Common myeloid progenitor, CD34-positive (primary cell): ENCODE measurements at regions not wholly inside any gene's neighbourhood (a gene's known extent, or its start where the extent isn't known, plus 50 kb on each side); places are given as distances from the start of the nearest gene placed in this dataset.

Experiments used
- CTCF ChIA-PET: fragments of 350-600 bp; sonication (Branson Sonifier 250); formaldehyde crosslinking; loops from one replicate; lab custom pipeline; 2021; ENCODE audit warnings: antibody characterized with exemption; lab: Charles Lee
- POLR2A ChIA-PET: fragments of 350-600 bp; sonication (Branson Sonifier 250); formaldehyde crosslinking; loops from one replicate; lab custom pipeline; 2021; ENCODE audit warnings: antibody characterized with exemption; lab: Charles Lee
- DNase-seq, 3 donors: peaks; one replicate each; pipeline versions ENCODE4 v3.0.0 to v3.0.0-alpha.2; 2013
- H3K27ac ChIP-seq, 2 experiments: 1 replicate in 1 of 2; 2 replicates in 1 of 2; pipeline ENCODE4 v1.7.0; 2013; ENCODE audit warnings: inconsistent platforms in 2 of 2, low read length in 2 of 2, mild to moderate bottlenecking in 2 of 2, low read depth in 1 of 2, moderate library complexity in 1 of 2; ENCODE audit not compliant: severe bottlenecking in 2 of 2, insufficient read depth in 1 of 2, poor library complexity in 1 of 2
- H3K27me3 ChIP-seq, 5 experiments: replicated peaks in 2 of 5; 1 replicate in 3 of 5; 2 replicates in 2 of 5; pipeline versions ENCODE4 v1.6.1 to v1.7.0; 2013; ENCODE audit warnings: low read length in 4 of 5, mild to moderate bottlenecking in 2 of 5, moderate library complexity in 2 of 5, inconsistent platforms in 1 of 5; ENCODE audit not compliant: insufficient read depth in 5 of 5, control insufficient read depth in 4 of 5
- H3K36me3 ChIP-seq, 4 experiments: 1 replicate in 2 of 4; 2 replicates in 2 of 4; pipeline versions ENCODE4 v1.6.1 to v1.7.0; 2013; ENCODE audit warnings: low read length in 3 of 4, control low read depth in 1 of 4, mild to moderate bottlenecking in 1 of 4; ENCODE audit not compliant: control insufficient read depth in 4 of 4, insufficient read depth in 4 of 4
- H3K4me1 ChIP-seq, 4 experiments: 1 replicate in 3 of 4; 2 replicates in 1 of 4; pipeline versions ENCODE4 v1.6.1 to v1.7.1; 2013; ENCODE audit warnings: low read length in 3 of 4, mild to moderate bottlenecking in 3 of 4, control low read depth in 1 of 4, inconsistent platforms in 1 of 4, moderate library complexity in 1 of 4; ENCODE audit not compliant: control insufficient read depth in 4 of 4, insufficient read depth in 4 of 4; ENCODE audit errors: control extremely low read depth in 1 of 4
- H3K4me3 ChIP-seq, 7 experiments: 1 replicate in 4 of 7; 2 replicates in 3 of 7; pipeline versions ENCODE4 v1.5.1 to v1.7.0; 2013; ENCODE audit warnings: mild to moderate bottlenecking in 7 of 7, low read length in 6 of 7, moderate library complexity in 6 of 7, inconsistent platforms in 2 of 7, low read depth in 2 of 7, control low read depth in 1 of 7; ENCODE audit not compliant: insufficient read depth in 4 of 7, control insufficient read depth in 1 of 7; ENCODE audit errors: extremely low read depth in 1 of 7
- H3K9me3 ChIP-seq, 5 experiments: 1 replicate in 4 of 5; 2 replicates in 1 of 5; pipeline versions ENCODE4 v1.6.1 to v1.7.1; 2013; ENCODE audit warnings: low read length in 4 of 5, mild to moderate bottlenecking in 2 of 5, inconsistent platforms in 1 of 5, low read depth in 1 of 5, moderate library complexity in 1 of 5; ENCODE audit not compliant: control insufficient read depth in 4 of 5, insufficient read depth in 2 of 5; ENCODE audit errors: control extremely low read depth in 1 of 5
- WGBS: methylation state at CpG from one replicate; pipeline ENCODE4 v1.1.5; 2013; ENCODE audit not compliant: insufficient coverage; 5-methylcytosine and 5-hydroxymethylcytosine counted together

DNA sequence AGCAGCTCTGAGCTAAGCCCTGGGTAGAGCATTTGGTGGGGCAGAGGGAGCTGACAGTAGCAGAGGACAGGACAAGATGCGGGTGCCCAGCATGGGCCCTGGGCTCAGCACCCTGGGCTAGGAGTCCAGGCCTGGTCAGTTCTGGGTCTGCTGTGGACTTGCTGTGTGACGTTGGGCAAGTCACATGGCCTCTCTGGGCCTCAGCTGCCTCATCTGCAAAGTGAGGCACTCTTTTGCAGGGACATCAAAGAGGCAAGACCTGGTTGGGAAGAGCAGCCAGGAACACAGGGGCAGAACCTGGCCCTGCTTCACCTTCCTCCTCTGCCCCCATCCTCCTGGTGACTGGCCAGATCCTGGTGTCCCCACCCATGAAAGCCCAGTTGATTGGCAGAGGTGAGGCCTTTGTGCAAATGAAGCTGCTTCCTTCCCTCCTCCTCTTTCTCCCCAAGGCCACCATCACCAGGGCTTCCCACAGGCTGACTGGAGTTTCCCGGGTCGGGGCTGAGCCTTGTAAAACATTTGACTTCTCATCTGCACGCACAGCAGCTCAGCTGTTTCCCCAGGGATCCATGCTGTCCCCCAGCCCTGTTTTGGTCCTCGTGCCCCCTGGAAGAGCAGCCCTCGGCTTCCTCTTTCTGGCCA, 350.5 kb downstream of the MATN1 start:
- WGBS: 65% methylated on average over 7 of the region's 7 CpGs
- Histone ChIP-seq H3K36me3 (no peaks in the 10 kb centered on the region), H3K9me3 (no peaks in the 10 kb centered on the region), H3K27me3 (peaks cover 0 to 38% (median 2%) of the 10 kb centered on the region in 5 experiments), H3K4me1 (no peaks in the 10 kb centered on the region), H3K27ac (no peak overlapping the region), H3K4me3 (no peak overlapping the region)
- ChIA-PET CTCF (interaction anchor here (1.3 kb wide), 1 partner anchor 10 kb away, joined by 3 read pairs; no protein-coding TSS in a partner anchor), POLR2A (no interaction called here)
- no peak for DNase-seq

DNA sequence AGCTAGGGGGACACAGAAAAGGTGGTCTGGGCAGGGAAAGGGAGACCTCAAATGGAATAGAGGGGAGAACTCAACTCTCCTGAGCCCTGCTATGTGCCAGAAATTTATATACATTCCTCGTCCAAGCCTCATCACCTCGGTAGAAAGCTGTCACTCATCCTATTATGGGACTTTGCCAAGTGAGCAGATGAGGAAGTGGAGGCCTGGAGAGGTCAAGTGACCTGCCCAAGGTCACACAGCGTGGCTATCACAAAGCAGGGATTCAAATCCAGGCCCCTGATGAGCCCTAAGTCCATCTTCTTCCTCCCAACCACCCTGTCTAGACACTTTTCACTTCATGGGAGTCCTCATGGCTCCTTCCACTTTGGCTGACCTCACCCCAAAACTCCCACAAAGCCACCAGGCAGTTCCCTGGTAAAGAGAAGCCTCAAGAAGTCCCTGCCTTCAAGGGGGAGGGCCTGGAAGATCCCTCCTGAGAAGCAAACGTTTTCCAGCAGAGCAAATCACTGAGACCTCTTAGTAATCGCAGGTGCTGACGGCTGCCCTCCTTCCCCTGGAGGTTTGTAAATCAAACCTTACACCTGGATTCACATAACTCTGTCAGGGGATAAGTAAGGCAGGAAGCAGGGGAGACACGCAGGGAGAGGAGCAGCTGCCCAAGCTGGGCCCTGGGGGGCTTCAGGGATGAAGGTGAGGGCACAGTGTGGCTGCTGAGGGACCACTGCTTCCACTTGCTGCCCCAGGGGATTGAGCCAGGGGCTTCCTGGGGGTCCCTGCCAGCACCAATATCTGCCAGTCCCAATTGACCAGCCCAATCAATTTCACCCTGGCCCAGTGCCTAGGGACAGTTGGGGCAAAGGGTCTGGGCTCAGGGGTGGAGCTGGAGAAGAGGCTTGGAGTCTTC, 351.2 kb downstream of the MATN1 start:
- Histone ChIP-seq H3K9me3 (no peaks in the 10 kb centered on the region), H3K36me3 (no peaks in the 10 kb centered on the region), H3K4me3 (no peak overlapping the region), H3K4me1 (no peaks in the 10 kb centered on the region), H3K27ac (no peak overlapping the region), H3K27me3 (peaks cover 0 to 30% (median 1%) of the 10 kb centered on the region in 5 experiments)
- no peak for DNase-seq
- 69% methylated on average over 6 of the region's 7 CpGs for WGBS
- POLR2A ChIA-PET: no interaction called here
- CTCF ChIA-PET: interaction anchor here (1.3 kb wide), 1 partner anchor 10 kb away, joined by 3 read pairs; no protein-coding TSS in a partner anchor

GRCh38 chr1:30371179-30371788, 352.1 kb downstream of the MATN1 start:
- no peaks in the 10 kb centered on the region for H3K36me3 ChIP-seq
- CTCF ChIA-PET: no interaction called here
- H3K9me3 ChIP-seq: no peaks in the 10 kb centered on the region
- WGBS: 95% methylated on average over 8 of the region's 9 CpGs
- no peak for DNase-seq
- no peak overlapping the region for H3K27ac ChIP-seq
- H3K4me1 ChIP-seq: no peaks in the 10 kb centered on the region
- POLR2A ChIA-PET: no interaction called here
- H3K4me3 ChIP-seq: no peak overlapping the region
- peaks cover 0 to 21% (median 2%) of the 10 kb centered on the region in 5 experiments for H3K27me3 ChIP-seq

- H3K36me3 ChIP-seq: no peaks in the 10 kb centered on the region
- H3K4me1 ChIP-seq: no peaks in the 10 kb centered on the region
- no peak overlapping the region for H3K27ac ChIP-seq
- DNase-seq: no peak
- 90% methylated on average over 4 of the region's 6 CpGs for WGBS
- ChIA-PET CTCF (interaction anchor here (2.4 kb wide), 1 partner anchor 11 kb away, joined by 8 read pairs; no protein-coding TSS in a partner anchor), POLR2A (no interaction called here)
- peaks cover 0 to 29% (median 2%) of the 10 kb centered on the region in 5 experiments for H3K27me3 ChIP-seq
- no peak overlapping the region for H3K4me3 ChIP-seq
- H3K9me3 ChIP-seq: no peaks in the 10 kb centered on the region
These were observed 354.6 kb downstream of the MATN1 start for GRCh38 chr1:30368651-30369240.

DNA sequence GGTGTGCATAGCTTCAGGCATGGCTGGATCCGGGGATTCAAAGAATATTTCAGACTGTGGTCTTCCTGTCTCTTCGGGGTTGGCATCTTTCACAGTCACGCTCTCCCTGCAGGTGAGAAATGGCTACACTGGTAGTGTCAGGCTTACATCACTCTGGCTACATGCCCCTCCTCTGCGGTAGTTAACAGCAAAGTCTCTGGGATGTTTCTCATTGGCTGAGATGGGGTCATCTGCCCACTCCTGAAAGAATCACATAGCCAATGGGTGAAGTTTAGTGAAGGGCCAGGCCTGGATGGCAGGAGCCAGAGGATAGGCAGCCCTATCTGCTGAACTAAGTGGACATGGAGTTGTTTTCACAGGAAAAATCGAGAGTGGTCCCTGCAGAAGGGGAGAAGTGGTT, 356.5 kb downstream of the MATN1 start:
- DNase-seq: no peak
- POLR2A ChIA-PET: no interaction called here
- peaks cover 0 to 21% (median 0%) of the 10 kb centered on the region in 5 experiments for H3K27me3 ChIP-seq
- no peaks in the 10 kb centered on the region for H3K4me1 ChIP-seq
- H3K9me3 ChIP-seq: no peaks in the 10 kb centered on the region
- no peak overlapping the region for H3K27ac ChIP-seq
- 96% methylated on average over 5 of the region's 5 CpGs for WGBS
- CTCF ChIA-PET: no interaction called here
- no peak overlapping the region for H3K4me3 ChIP-seq
- H3K36me3 ChIP-seq: no peaks in the 10 kb centered on the region

DNA sequence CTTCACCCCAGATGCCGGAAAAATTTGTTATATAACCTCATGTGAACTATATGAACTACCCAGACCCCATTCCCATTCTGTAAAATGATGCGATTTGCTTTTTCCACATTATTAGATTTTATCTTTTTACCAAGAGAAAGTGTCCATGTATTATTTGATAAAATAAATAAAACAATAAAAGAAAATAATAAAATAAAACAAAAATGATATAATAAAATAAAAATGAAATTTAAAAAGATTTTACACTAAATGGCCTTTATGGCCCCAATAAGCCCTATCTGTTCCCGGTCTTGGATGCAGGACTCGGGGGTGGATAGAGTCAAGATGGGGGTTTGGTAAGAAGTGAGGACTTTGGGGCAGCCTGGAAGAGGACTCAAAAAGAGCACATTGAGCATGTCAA, 357.2 kb downstream of the MATN1 start:
- no CpG with 5 or more reads among the region's 4 CpGs for WGBS
- CTCF ChIA-PET: interaction anchor here (1.0 kb wide), 1 partner anchor 15 kb away, joined by 5 read pairs; no protein-coding TSS in a partner anchor
- Histone ChIP-seq H3K4me1 (no peaks in the 10 kb centered on the region), H3K36me3 (no peaks in the 10 kb centered on the region), H3K27ac (no peak overlapping the region), H3K27me3 (peaks cover 0 to 21% (median 0%) of the 10 kb centered on the region in 5 experiments), H3K4me3 (no peak overlapping the region), H3K9me3 (no peaks in the 10 kb centered on the region)
- POLR2A ChIA-PET: interaction anchor here (1.0 kb wide), 1 partner anchor 14 kb away, joined by 5 read pairs; no protein-coding TSS in a partner anchor
- DNase-seq: no peak
